ENCODE measurements at regions not wholly inside any gene's neighbourhood (a gene's known extent, or its start where the extent isn't known, plus 50 kb on each side); places are given as distances from the start of the nearest gene placed in this dataset.
"Not testable (repeated sequence)": the region's sequence is repeated elsewhere in the genome, so short reads cannot be mapped to it uniquely, and the experiment has no call there.

- no peak for DNase-seq (ENCODE audit: low read depth in 4 of 4, low spot score in 2 of 4)
Observed at GRCh38 chr17:71480099-71480498, 640.7 kb upstream of the SOX9 start.

- no peak for DNase-seq (ENCODE audit: low read depth in 4 of 4, low spot score in 2 of 4)
Observed at GRCh38 chr17:71482625-71483024, 638.2 kb upstream of the SOX9 start.

GRCh38 chr17:71484546-71484945, 636.3 kb upstream of the SOX9 start:
- DNase-seq (ENCODE audit: low read depth in 4 of 4, low spot score in 2 of 4), result no peak

GRCh38 chr17:71485426-71485825, 635.4 kb upstream of the SOX9 start:
- no peak for DNase-seq (ENCODE audit: low read depth in 4 of 4, low spot score in 2 of 4)

GRCh38 chr17:71486261-71486660, 634.6 kb upstream of the SOX9 start:
- DNase-seq (ENCODE audit: low read depth in 4 of 4, low spot score in 2 of 4), result no peak

- no peak for DNase-seq (ENCODE audit: low read depth in 4 of 4, low spot score in 2 of 4)
Observed at GRCh38 chr17:71488851-71489250, 632.0 kb upstream of the SOX9 start.

- DNase-seq (ENCODE audit: low read depth in 4 of 4, low spot score in 2 of 4), result no peak
Observed at GRCh38 chr17:71494062-71494855, 626.6 kb upstream of the SOX9 start.

GRCh38 chr17:71495420-71495819, 625.4 kb upstream of the SOX9 start:
- DNase-seq (ENCODE audit: low read depth in 4 of 4, low spot score in 2 of 4), result no peak

- no peak for DNase-seq (ENCODE audit: low read depth in 4 of 4, low spot score in 2 of 4)
Observed at GRCh38 chr17:71496552-71496951, 624.3 kb upstream of the SOX9 start.

- DNase-seq (ENCODE audit: low read depth in 4 of 4, low spot score in 2 of 4), result no peak
Observed at GRCh38 chr17:71500761-71501555, 619.9 kb upstream of the SOX9 start.

GRCh38 chr17:71501711-71502110, 619.1 kb upstream of the SOX9 start:
- DNase-seq (ENCODE audit: low read depth in 4 of 4, low spot score in 2 of 4), result no peak

GRCh38 chr17:71502443-71502842, 618.4 kb upstream of the SOX9 start:
- no peak for DNase-seq (ENCODE audit: low read depth in 4 of 4, low spot score in 2 of 4)

GRCh38 chr17:71503710-71504465, 616.9 kb upstream of the SOX9 start:
- DNase-seq (ENCODE audit: low read depth in 4 of 4, low spot score in 2 of 4), result no peak

- DNase-seq (ENCODE audit: low read depth in 4 of 4, low spot score in 2 of 4), result no peak
Observed at GRCh38 chr17:71505200-71505599, 615.6 kb upstream of the SOX9 start.

- no peak for DNase-seq (ENCODE audit: low read depth in 4 of 4, low spot score in 2 of 4)
Observed at GRCh38 chr17:71505981-71506380, 614.8 kb upstream of the SOX9 start.

- peak in 3 of 4 donors; percentile 49 to 62 (median 54) for DNase-seq (ENCODE audit: low read depth in 4 of 4, low spot score in 2 of 4)
Observed at GRCh38 chr17:71511266-71511995, 609.4 kb upstream of the SOX9 start.

- not testable (repeated sequence) for DNase-seq (ENCODE audit: low read depth in 4 of 4, low spot score in 2 of 4)
Observed at GRCh38 chr17:71513725-71514124, 607.1 kb upstream of the SOX9 start.

- peak in 2 of 4 donors; percentile 37 to 40 for DNase-seq (ENCODE audit: low read depth in 4 of 4, low spot score in 2 of 4)
Observed at GRCh38 chr17:71516149-71516548, 604.7 kb upstream of the SOX9 start.

- DNase-seq (ENCODE audit: low read depth in 4 of 4, low spot score in 2 of 4), result no peak
Observed at GRCh38 chr17:71519285-71519684, 601.5 kb upstream of the SOX9 start.

- no peak for DNase-seq (ENCODE audit: low read depth in 4 of 4, low spot score in 2 of 4)
Observed at GRCh38 chr17:71521724-71522123, 599.1 kb upstream of the SOX9 start.

GRCh38 chr17:71522383-71522782, 598.4 kb upstream of the SOX9 start:
- DNase-seq (ENCODE audit: low read depth in 4 of 4, low spot score in 2 of 4), result no peak
